PFSK-1 (cell line): ENCODE measurements at regions not wholly inside any gene's neighbourhood (a gene's known extent, or its start where the extent isn't known, plus 50 kb on each side); places are given as distances from the start of the nearest gene placed in this dataset.

Source experiments
- POLR2AphosphoS5 ChIP-seq: IDR thresholded peaks from 2 replicates; pipeline ENCODE4 v1.6.1; 2012; ENCODE audit warnings: low read depth, mild to moderate bottlenecking, control low read depth, low read length, moderate library complexity
- SIN3A ChIP-seq: IDR thresholded peaks from 2 replicates; pipeline ENCODE4 v1.6.1; 2012; ENCODE audit warnings: mild to moderate bottlenecking, low read length, moderate library complexity, borderline replicate concordance; ENCODE audit not compliant: insufficient read depth
- TAF1 ChIP-seq: IDR thresholded peaks from 2 replicates; pipeline ENCODE4 v1.6.1; 2012; ENCODE audit warnings: low read length, control low read depth, borderline replicate concordance; ENCODE audit not compliant: insufficient read depth

GRCh38 chr3:30184091-30184810 lies 422.1 kb upstream of the TGFBR2 start:
- TF ChIP-seq POLR2AphosphoS5 (no peak), TAF1 (no peak), SIN3A (no peak)
